ENCODE measurements at regions not wholly inside any gene's neighbourhood (a gene's known extent, or its start where the extent isn't known, plus 50 kb on each side); places are given as distances from the start of the nearest gene placed in this dataset.
A peak's percentile ranks its signal among the peaks of the same experiment; 100 is the strongest.
"Not testable (repeated sequence)": the region's sequence is repeated elsewhere in the genome, so short reads cannot be mapped to it uniquely, and the experiment has no call there.

DNA sequence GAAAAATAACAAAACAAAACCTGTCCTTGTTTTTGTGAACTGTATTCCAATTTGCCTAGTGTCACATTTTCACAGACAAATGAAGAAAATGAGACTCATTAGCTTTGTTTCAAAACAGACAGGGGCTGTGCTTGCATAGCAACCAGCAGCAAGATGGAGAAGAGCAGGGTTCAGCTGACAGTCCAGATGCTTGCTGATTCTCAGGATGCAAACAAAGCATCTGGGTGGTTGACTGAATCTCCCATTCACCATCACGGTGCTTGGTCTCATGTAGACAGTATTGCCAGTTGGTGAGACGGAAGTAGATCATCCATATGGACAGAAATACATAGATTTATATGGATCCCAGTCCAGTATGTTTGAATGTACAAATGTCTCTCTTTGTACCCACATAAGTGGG is 326.8 kb downstream of the CCDC85A start:
- DNase-seq (ENCODE audit: low read depth), result no peak

DNA sequence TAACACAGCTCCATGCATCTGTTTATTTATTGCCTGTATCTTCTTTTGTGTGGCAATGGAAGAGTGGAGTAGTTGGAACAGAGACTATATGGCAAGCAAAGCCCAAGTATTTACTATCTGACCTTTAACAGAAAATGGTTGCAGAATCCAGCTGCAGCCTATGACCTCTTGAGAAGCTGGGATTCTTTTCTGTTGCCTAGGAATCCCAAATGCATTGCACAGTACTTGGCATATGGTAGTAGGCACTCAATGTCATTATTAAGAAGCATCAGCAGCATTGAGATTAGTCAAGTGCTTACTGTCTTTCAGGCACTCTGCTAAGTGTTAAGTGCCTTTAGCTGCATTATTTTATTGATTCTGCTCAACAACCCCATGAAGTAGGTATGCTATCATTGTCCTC is 331.6 kb downstream of the CCDC85A start:
- no peak for DNase-seq (ENCODE audit: low read depth)

DNA sequence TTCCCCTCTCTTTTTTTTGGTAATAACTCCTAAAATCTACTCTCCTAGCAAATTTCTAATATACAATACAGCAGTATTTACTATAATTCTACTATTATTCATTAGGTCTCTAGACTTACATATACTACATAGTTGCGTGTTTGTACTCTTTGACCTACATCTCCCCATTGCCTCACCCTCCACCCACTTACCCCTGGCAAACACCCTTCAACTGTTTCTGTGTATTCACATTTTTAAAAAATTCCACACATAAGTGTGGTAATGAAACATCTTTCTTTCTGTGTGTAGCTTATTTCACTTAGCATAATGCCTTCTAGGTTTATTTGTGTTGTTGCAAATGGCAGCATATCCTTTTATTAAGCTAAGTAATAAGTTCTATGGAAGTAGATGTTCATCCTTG is 336.0 kb downstream of the CCDC85A start:
- DNase-seq (ENCODE audit: low read depth), result no peak

DNA sequence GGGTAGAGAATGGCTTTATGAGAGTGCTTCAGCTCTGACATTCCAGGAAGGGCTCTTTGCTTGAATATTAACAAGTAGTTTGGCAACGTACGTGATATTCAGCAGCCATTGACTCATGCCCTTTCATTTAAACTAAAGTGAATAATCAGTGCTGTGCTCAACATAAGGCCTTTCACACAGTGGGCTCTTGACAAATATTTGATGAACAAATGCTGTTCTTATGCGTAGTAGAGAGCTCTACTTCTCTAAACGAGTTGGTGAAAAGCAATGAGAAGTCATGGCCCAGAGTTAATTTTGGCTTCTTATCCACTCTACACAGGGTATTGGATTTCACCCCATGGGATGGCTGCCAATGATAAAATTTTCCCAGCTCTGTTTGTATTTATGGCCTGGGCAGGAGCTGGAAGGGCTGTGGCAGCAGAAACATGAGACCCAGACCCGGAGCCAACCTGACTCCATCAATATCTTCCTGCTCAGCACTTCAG is 338.9 kb downstream of the CCDC85A start:
- peak; percentile 95 for DNase-seq (ENCODE audit: low read depth)

DNA sequence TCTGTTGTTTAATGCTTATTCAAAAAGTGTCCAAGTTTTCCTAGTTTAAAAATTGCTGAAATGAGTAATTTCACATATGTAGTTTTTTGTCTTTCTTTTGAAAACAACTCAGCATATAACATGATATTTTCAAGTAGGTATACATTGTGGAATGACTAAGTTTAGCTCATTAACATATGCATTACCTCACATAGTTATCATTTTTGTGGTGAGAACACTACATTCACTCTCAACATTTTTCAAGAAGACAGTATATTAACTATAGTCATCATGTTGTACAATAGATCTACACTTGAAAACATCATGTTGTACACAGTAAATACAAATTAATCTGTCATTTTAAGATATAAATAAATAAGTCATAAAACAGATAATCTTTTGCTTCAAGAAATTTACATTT is 340.0 kb downstream of the CCDC85A start:
- DNase-seq (ENCODE audit: low read depth), result no peak

DNA sequence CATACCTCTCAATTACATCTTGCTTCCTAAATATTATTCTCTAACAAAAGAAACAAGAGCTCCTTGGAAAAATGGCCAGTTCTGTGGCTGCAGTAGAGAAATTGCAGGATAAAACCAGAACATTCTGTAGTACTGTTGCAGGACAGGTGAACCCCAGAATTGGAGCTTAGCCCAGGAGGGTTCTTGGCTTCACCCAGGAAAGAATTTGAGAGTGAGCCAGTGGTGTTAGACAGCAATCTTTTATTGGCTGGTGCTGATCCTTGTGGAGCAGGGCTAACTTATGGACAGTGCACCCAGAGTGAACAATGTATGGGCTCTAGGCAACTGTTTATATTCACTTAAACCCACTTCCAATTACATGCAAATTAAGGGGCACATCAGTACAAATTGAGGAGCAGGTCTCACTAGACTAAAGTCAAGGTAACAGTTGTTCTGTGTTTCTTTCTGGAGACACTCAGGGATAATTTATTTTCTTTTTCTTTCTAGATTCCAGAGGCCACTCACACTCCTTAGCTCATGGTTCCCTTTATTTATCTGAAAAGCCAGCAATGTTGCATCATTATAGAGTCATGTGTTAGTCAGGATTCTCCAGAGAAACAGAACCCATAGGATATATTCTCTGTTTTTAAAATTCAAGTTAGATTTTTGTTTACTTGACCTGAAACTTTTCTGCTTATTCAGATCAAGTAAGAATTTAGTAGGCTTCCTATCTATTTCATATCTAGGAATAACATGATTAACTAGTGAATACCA is 348.1 kb downstream of the CCDC85A start:
- no peak for DNase-seq (ENCODE audit: low read depth)

DNA sequence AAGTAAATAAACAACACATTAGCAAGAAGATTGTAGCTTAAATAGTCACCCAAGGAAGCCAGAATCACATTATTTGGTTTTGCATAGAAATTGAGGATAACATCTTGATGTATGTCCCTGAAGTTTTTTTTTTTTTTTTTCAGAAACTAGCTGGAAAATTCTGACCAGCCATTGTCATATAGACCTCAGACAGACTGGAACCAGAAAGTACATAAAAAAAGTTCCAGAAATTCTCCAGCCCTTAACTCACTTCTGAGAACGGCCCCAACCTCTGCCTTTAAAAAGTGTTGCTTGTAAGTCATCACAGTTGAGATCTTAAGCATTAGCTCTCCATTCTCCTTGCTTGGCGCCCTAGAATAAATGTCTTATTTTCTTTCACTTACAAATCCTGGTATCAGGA is 350.5 kb downstream of the CCDC85A start:
- no peak for DNase-seq (ENCODE audit: low read depth)

DNA sequence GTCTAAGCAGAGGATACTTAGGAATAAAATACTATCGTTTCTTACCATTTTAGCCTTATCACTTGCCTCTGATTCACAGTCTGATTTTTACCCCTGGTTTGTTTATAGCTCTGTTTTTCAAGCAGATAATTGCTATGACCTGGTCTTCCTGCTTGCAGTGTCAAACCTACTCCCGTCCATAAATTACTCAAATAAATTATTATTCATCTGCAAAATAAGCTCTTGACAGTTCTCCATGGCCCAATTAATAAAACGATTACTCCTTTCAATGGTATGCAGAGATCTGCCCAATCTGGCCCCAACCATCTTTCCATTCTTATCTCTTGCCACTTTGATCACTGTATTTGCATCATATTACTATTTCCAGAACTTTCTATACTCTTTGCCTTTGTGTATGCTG is 354.0 kb downstream of the CCDC85A start:
- no peak for DNase-seq (ENCODE audit: low read depth)

DNA sequence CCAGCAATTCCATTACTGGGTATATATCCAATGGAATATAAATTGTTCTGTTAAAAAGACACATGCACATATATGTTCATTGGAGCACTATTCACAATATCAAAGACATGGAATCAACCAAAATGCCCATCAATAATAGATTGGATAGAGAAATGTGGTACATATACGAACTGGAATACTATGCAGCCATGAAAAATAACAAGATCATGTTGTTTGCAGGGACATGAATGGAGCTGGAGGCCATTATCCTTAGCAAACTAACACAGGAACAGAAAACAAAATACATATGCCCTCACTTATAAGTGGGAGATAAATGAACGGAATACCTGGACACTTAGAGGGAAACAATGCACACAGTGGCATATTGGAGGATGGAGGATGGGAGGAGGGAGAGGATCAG is 355.8 kb downstream of the CCDC85A start:
- DNase-seq (ENCODE audit: low read depth), result no peak

DNA sequence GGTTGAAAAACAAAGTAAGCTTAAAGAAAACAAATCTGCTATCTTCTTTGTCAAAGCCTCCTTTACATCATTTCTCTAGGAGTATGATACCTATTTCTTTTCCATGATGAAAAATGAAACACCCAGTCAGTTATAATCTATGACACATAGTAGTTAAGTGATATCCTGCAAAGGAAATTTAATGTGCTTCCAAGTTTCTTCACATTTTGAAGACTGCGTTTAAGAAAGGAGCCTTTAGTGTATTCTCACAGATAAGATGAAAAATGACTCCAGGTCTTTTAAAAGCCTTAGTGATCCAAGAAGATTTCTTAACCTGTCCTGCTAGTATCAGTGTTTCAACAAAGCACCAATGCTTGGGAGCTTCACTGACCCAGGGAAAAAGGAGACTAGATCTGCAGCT is 356.7 kb downstream of the CCDC85A start:
- no peak for DNase-seq (ENCODE audit: low read depth)

DNA sequence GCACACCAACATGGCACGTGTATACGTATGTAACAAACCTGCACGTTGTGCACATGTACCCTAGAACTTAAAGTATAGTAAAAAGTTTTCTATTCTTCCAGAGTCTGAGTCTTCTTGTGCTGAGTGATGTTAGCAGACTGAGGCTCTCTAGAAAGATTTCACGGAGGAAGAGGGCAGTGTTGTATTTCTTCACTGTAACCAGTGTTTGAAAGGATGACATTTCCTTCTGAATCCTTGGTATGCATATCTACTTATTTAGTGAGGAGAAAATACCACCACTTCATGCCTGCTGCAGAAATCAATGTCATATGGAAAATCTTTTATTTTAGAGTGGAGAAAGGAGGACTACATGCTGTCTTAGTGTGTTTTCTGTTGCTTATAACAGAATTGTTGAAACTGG is 357.1 kb downstream of the CCDC85A start:
- peak; percentile 11 for DNase-seq (ENCODE audit: low read depth)

DNA sequence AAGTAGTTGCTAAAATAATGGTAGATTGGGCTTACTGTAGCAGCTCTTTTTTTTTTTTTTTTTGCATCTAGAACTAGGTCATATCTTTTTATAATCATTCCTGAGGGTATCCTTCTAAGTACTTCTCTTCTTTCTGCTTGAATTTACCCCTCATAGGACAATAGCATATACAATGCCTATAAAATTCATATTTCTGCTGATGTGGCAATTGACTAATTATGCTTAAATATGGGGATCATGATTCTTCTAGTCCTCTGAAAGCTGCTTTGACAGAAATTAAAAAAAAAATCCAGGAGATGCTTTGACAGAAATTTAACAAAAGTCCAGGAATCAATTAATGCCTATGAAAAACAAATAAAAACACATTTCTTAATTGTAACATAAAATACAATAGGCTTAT is 358.4 kb downstream of the CCDC85A start:
- no peak for DNase-seq (ENCODE audit: low read depth)

DNA sequence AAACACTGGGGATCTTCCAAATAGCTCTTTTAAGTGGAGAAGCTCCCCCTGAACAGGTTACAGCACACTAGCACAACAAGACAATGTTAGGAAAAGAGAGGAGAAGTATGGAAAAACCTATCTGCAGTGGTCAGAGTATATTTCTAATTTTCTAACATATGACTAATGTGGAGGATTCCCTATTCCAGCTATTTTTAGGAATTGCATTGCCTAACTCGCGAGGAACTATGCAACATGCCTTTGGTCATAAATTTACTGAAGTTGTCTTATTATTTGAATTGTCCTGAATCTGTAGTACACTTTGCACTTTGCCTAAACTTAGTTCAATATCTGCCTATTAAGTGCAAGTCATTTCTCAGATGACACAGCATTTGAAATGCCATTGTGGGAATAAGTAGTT is 381.4 kb downstream of the CCDC85A start:
- peak; percentile 16 for DNase-seq (ENCODE audit: low read depth)

DNA sequence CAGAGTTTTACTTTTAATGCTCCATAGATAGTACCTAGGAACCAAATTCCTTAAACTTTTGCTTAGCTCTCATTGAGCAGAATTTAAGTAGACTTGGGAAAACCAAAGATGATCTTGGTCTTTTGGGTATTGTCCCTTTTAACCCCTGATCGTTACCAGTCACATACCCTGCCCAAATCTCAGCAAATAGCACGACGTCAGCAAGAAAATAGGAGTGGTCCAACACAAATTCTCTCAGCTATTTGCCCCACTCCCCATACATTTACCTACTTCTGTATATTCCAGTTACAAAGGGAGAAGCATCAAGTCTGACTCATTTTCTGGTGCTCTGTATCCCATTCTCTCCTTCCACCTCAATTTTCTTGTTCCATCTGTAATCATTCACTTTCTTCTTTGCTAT is 387.3 kb downstream of the CCDC85A start:
- DNase-seq (ENCODE audit: low read depth), result no peak

DNA sequence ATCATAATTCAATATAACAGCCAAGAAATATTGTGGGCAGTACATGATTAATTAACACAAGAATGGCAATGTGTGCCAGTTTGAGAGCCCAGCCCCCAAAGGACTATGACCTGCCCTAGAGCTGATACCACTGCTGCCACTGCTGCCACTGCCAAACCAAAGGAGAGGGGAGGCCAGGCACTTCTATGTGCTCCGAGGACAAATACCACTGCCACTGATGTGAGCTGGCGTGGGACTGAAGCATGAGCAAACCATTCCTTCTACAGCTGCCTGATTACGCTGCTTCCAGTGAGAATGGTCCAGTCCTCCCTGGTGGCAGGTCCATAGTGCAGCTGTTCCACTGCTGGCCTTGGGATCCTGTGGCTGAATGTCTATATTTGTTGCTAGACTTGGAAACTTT is 392.2 kb downstream of the CCDC85A start:
- peak; percentile 46 for DNase-seq (ENCODE audit: low read depth)

DNA sequence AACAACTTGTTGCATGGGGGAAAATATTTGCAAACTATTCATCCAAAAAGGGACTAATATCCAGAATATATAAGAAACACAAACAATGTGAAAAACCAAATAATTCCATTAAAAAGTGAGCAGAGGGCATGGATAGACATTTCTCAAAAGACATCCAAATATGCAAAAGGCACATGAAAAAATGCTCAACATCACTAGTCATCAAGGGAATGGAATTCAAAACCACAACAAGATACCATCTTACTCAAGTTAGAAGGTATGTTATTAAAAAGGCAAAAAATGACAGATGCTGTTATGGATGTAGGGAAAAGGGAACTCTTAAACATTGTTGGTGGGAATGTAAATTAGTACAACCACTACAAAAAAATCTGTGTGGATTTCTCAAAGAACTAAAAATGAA is 396.5 kb downstream of the CCDC85A start:
- DNase-seq (ENCODE audit: low read depth), result peak; percentile 44

DNA sequence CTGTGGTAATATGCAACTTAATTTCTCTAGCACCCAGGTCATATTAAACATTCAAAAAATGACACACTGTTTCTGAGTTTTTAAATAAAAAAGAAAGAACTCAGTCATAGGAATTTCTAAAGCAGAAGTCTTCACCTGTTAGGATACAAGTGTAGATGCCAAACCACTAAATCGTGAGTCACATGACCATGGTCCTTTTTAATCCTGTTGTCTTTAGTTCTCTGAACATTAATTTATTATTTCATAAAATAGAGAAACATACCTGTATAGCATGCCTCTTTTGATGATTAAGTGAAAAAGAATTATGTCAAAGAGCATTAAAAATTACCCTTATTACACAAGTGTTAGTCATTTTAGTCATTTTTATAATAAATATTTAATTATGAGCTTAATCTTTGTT is 398.8 kb downstream of the CCDC85A start:
- DNase-seq (ENCODE audit: low read depth), result peak; percentile 41

DNA sequence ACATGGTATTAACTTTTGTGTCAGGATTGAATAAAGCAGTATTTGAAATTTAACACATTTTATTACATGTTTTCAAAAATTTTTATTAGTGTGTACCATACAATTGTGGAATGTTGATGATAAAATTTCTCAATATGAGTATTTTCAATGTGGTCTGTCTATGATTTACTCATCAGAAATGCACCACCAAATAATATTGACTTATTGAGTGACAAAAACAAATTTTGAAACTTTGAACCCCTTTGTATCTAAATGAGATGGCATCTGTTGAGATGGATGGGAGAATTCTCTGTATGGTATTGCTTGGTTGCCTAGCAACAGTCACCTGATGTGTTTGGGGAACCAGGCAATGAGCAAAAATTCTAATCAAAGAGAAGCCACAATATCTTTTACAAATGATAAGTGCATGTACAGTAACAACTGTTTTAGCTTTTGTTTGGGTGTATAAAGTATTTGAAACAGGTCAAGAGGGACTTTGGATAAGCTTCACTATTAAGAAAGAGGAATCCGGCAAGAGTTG is 400.1 kb downstream of the CCDC85A start:
- peak; percentile 21 for DNase-seq (ENCODE audit: low read depth)

DNA sequence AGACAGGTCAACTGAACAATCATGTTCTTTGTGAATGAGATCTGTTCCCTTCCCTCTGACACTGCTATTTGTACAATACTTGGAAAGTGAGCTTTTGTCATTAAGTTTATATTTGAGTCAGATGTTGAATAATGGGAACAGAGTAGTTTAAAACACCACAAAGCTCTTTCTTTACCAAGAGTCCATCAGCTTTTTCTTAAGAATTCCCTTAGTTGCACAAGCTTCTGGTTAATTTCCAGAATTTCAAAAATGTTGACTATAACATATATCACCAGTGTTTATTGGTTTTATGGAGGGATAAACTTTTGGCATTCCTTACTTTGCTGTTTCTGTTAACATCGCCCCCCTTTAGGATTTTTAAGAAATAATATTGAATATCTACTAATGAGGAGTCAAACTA is 403.7 kb downstream of the CCDC85A start:
- no peak for DNase-seq (ENCODE audit: low read depth)

DNA sequence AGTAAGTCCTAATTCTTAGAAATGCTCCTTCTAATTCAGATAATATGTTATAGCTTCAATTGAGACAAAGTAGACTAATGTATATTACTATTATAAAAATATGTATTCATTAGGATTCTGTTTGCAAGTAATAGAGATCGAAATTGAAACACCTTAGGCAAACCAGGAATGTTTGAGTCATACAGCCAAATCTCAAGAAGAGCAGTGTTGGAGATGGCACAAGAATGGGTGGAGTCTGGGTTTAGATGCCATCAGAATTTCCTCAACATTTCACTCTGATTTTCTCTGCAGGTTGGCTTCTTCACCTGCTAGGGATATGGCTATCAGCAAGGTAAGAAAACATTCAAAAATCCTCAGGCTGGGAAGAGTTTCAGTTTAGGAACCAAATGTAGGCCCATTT is 405.4 kb downstream of the CCDC85A start:
- no peak for DNase-seq (ENCODE audit: low read depth)

DNA sequence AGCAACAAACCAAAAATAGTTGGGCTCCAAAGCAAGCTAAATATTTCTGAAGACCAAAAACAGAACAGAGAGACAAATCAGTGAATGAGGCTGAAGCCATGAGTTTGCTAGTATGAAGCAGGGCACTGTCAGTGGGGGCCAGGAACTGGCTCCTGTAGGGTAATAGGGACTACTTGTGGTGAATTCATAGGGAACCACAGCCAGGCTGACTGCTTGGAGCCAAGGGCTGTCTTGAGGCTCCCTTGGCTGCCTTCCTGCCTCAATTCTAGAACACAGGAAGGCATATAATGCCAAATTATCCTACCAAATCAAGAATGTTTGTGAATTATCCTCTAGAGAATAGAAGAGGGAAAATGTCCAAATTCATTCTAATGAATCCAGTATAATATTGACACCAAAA is 406.0 kb downstream of the CCDC85A start:
- no peak for DNase-seq (ENCODE audit: low read depth)

DNA sequence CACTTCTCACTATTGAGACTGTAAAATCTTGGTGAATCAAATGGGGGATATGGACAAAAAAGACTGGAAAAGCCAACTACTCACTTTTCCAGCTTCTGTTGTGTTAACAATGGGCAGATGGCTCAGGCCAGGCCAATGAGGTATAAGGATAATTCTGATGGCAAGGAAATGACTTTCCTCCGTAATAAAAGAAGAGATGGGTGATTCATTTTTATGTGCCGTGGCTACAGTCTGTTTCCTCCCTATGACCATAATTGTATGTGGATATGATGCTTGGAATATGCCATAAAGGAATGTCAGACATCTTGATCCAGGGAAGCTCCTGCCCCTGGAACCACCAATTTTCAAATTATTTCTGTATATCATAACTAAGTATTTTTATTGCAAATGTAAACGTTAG is 406.8 kb downstream of the CCDC85A start:
- no peak for DNase-seq (ENCODE audit: low read depth)

DNA sequence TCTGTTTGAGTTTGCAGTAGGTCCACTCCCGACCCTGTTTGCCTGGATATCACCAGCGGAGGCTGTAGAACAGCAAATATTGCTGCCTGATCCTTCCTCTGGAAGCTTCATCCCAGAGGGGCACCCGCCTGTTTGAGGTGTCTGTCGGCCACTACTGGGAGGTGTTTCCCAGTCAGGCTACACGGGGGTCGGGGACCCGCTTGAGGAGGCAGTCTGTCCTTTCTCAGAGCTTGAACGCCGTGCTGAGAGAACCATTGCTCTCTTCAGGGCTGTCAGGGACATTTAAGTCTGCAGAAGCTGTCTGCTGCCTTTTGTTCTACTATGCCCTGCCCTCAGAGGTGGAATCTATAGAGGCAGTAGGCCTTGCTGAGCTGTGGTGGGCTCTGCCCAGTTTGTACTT is 422.3 kb downstream of the CCDC85A start:
- DNase-seq (ENCODE audit: low read depth), result not testable (repeated sequence)

All from myocyte (in vitro differentiated cells).